ENCODE measurements at regions not wholly inside any gene's neighbourhood (a gene's known extent, or its start where the extent isn't known, plus 50 kb on each side); places are given as distances from the start of the nearest gene placed in this dataset.

GRCh38 chr3:170643831-170644230 lies 58.0 kb upstream of the SLC7A14 start:
- DNase-seq (ENCODE audit: low read depth, low spot score), result no peak
- H3K4me3 ChIP-seq (ENCODE audit: low read depth, low read length), result no peak overlapping the region
- POLR2A ChIA-PET, result no interaction called here
- CTCF ChIA-PET, result interaction anchor here (1.8 kb wide), 1 partner anchor 167 kb away, joined by 5 read pairs; no protein-coding TSS in a partner anchor
- no peak for TF ChIP-seq CTCF (IDR thresholded peaks at IDR 0.05; ENCODE audit: insufficient read depth, low read length, missing control alignments)

GRCh38 chr3:170642882-170643601 lies 57.2 kb upstream of the SLC7A14 start:
- CTCF ChIA-PET, result interaction anchor here (1.8 kb wide), 1 partner anchor 168 kb away, joined by 5 read pairs; no protein-coding TSS in a partner anchor
- POLR2A ChIA-PET, result no interaction called here
- DNase-seq (ENCODE audit: low read depth, low spot score), result no peak
- TF ChIP-seq CTCF (IDR thresholded peaks at IDR 0.05; ENCODE audit: insufficient read depth, low read length, missing control alignments), result no peak
- no peak overlapping the region for H3K4me3 ChIP-seq (ENCODE audit: low read depth, low read length)

- CTCF ChIA-PET, result interaction anchor here (1.0 to 1.5 kb wide), 3 partner anchors 18 to 171 kb away, joined by 4 read pairs; no protein-coding TSS in a partner anchor
- POLR2A ChIA-PET, result no interaction called here
- no peak overlapping the region for H3K4me3 ChIP-seq (ENCODE audit: low read depth, low read length)
- DNase-seq (ENCODE audit: low read depth, low spot score), result no peak
- no peak for TF ChIP-seq CTCF (IDR thresholded peaks at IDR 0.05; ENCODE audit: insufficient read depth, low read length, missing control alignments)
Observed at GRCh38 chr3:170641510-170642236, 55.8 kb upstream of the SLC7A14 start.

- ChIA-PET POLR2A (no interaction called here), CTCF (interaction anchor here (1.1 to 1.5 kb wide), 2 partner anchors 169 to 172 kb away, joined by 4 read pairs; no protein-coding TSS in a partner anchor)
- no peak for TF ChIP-seq CTCF (IDR thresholded peaks at IDR 0.05; ENCODE audit: insufficient read depth, low read length, missing control alignments)
- no peak for DNase-seq (ENCODE audit: low read depth, low spot score)
- H3K4me3 ChIP-seq (ENCODE audit: low read depth, low read length), result no peak overlapping the region
Observed at GRCh38 chr3:170640737-170641171, 54.9 kb upstream of the SLC7A14 start.

GRCh38 chr3:170638988-170639387 lies 53.1 kb upstream of the SLC7A14 start:
- no peak for TF ChIP-seq CTCF (IDR thresholded peaks at IDR 0.05; ENCODE audit: insufficient read depth, low read length, missing control alignments)
- ChIA-PET POLR2A (no interaction called here), CTCF (interaction anchor here (1.1 kb wide), 1 partner anchor 225 kb away, joined by 4 read pairs; no protein-coding TSS in a partner anchor)
- H3K4me3 ChIP-seq (ENCODE audit: low read depth, low read length), result no peak overlapping the region
- DNase-seq (ENCODE audit: low read depth, low spot score), result no peak

GRCh38 chr3:170637306-170637705 lies 51.4 kb upstream of the SLC7A14 start:
- ChIA-PET CTCF (interaction anchor here (1.1 to 1.5 kb wide), 4 partner anchors 14 to 174 kb away, joined by 3 to 4 read pairs (median 4); no protein-coding TSS in a partner anchor), POLR2A (no interaction called here)
- no peak for DNase-seq (ENCODE audit: low read depth, low spot score)
- H3K4me3 ChIP-seq (ENCODE audit: low read depth, low read length), result no peak overlapping the region
- no peak for TF ChIP-seq CTCF (IDR thresholded peaks at IDR 0.05; ENCODE audit: insufficient read depth, low read length, missing control alignments)
